ENCODE measurements at regions not wholly inside any gene's neighbourhood (a gene's known extent, or its start where the extent isn't known, plus 50 kb on each side); places are given as distances from the start of the nearest gene placed in this dataset.

GRCh38 chr1:227396539-227397353, 78.5 kb upstream of the CDC42BPA start:
- no peaks in the 10 kb centered on the region for H3K27me3 ChIP-seq (ENCODE audit: insufficient read depth, low read depth, low read length)

GRCh38 chr1:227395426-227396028, 77.2 kb upstream of the CDC42BPA start:
- Histone ChIP-seq H3K79me2 (replicated peaks; ENCODE audit: insufficient read depth, low read length) (no peaks in the 10 kb centered on the region), H2AFZ (ENCODE audit: low read depth, low read length) (no peak overlapping the region), H3K9me2 (ENCODE audit: insufficient read depth, low read length) (no peaks in the 10 kb centered on the region), H3K4me2 (ENCODE audit: low read length) (no peak overlapping the region), H3K9me3 (ENCODE audit: low read length) (no peaks in the 10 kb centered on the region), H3F3A (ENCODE audit: insufficient read depth, low read length, poor library complexity, severe bottlenecking) (no peaks in the 10 kb centered on the region), H3K9ac (ENCODE audit: low read length) (no peak overlapping the region), H3K36me3 (ENCODE audit: insufficient read depth, low read length) (no peaks in the 10 kb centered on the region), H3K4me3 (ENCODE audit: low read length) (no peak overlapping the region), H4K20me1 (ENCODE audit: insufficient read depth) (no peaks in the 10 kb centered on the region), H3K27me3 (ENCODE audit: insufficient read depth, low read depth, low read length) (no peaks in the 10 kb centered on the region), H3K27ac (ENCODE audit: low read length) (no peak overlapping the region)
- TF ChIP-seq EP300 (conservative IDR thresholded peaks at IDR 0.05; ENCODE audit: poor library complexity, severe bottlenecking) = no peak
- TF ChIP-seq POLR2AphosphoS5 (IDR thresholded peaks at IDR 0.05) = no peak
- TF ChIP-seq EZH2 (IDR thresholded peaks at IDR 0.05; ENCODE audit: borderline replicate concordance, insufficient read depth, low read length, poor library complexity, severe bottlenecking) = no peak

More at GRCh38 chr1:227396539-227397353, 78.5 kb upstream of the CDC42BPA start:
- no peak overlapping the region for H3K9ac ChIP-seq (ENCODE audit: low read length)
- no peak overlapping the region for H3K4me2 ChIP-seq (ENCODE audit: low read length)
- no peaks in the 10 kb centered on the region for H4K20me1 ChIP-seq (ENCODE audit: insufficient read depth)
- TF ChIP-seq CTCF (IDR thresholded peaks at IDR 0.05; ENCODE audit: poor library complexity, severe bottlenecking) = no peak
- no peak for TF ChIP-seq MXI1 (conservative IDR thresholded peaks at IDR 0.05; ENCODE audit: poor library complexity, severe bottlenecking)
- no peak for TF ChIP-seq RAD21 (conservative IDR thresholded peaks at IDR 0.05)
- TF ChIP-seq EZH2 (IDR thresholded peaks at IDR 0.05; ENCODE audit: borderline replicate concordance, insufficient read depth, low read length, poor library complexity, severe bottlenecking) = no peak
- no peak for TF ChIP-seq TAF1 (IDR thresholded peaks at IDR 0.05; ENCODE audit: low read depth)
- H3K9me2 ChIP-seq (ENCODE audit: insufficient read depth, low read length) = no peaks in the 10 kb centered on the region
- H3K9me3 ChIP-seq (ENCODE audit: low read length) = no peaks in the 10 kb centered on the region
- no peak overlapping the region for H2AFZ ChIP-seq (ENCODE audit: low read depth, low read length)
- no peak overlapping the region for H3K27ac ChIP-seq (ENCODE audit: low read length)
- H3K79me2 ChIP-seq (replicated peaks; ENCODE audit: insufficient read depth, low read length) = no peaks in the 10 kb centered on the region
- no peaks in the 10 kb centered on the region for H3K36me3 ChIP-seq (ENCODE audit: insufficient read depth, low read length)
- no peaks in the 10 kb centered on the region for H3F3A ChIP-seq (ENCODE audit: insufficient read depth, low read length, poor library complexity, severe bottlenecking)
- no peak overlapping the region for H3K4me3 ChIP-seq (ENCODE audit: low read length)

GRCh38 chr1:227392984-227393764, 74.9 kb upstream of the CDC42BPA start:
- Histone ChIP-seq H3K9me3 (ENCODE audit: low read length) (no peaks in the 10 kb centered on the region), H3K4me2 (ENCODE audit: low read length) (no peak overlapping the region)

More at GRCh38 chr1:227392984-227393764, 74.9 kb upstream of the CDC42BPA start:
- H3K27ac ChIP-seq (ENCODE audit: low read length) = no peak overlapping the region
- H3K36me3 ChIP-seq (ENCODE audit: insufficient read depth, low read length) = no peaks in the 10 kb centered on the region
- TF ChIP-seq MXI1 (conservative IDR thresholded peaks at IDR 0.05; ENCODE audit: poor library complexity, severe bottlenecking) (no peak), REST (IDR thresholded peaks at IDR 0.05; ENCODE audit: borderline replicate concordance) (no peak), POLR2AphosphoS5 (IDR thresholded peaks at IDR 0.05) (no peak), EZH2 (IDR thresholded peaks at IDR 0.05; ENCODE audit: borderline replicate concordance, insufficient read depth, low read length, poor library complexity, severe bottlenecking) (no peak), SMC3 (conservative IDR thresholded peaks at IDR 0.05; ENCODE audit: poor library complexity) (no peak), CTCF (IDR thresholded peaks at IDR 0.05; ENCODE audit: poor library complexity, severe bottlenecking) (no peak)
- H3K27me3 ChIP-seq (ENCODE audit: insufficient read depth, low read depth, low read length) = no peaks in the 10 kb centered on the region
- H3K9ac ChIP-seq (ENCODE audit: low read length) = no peak overlapping the region
- no peak overlapping the region for H3K4me3 ChIP-seq (ENCODE audit: low read length)
- no peaks in the 10 kb centered on the region for H3K79me2 ChIP-seq (replicated peaks; ENCODE audit: insufficient read depth, low read length)
- no peaks in the 10 kb centered on the region for H3K9me2 ChIP-seq (ENCODE audit: insufficient read depth, low read length)
- no peak overlapping the region for H2AFZ ChIP-seq (ENCODE audit: low read depth, low read length)
- no peaks in the 10 kb centered on the region for H3F3A ChIP-seq (ENCODE audit: insufficient read depth, low read length, poor library complexity, severe bottlenecking)
- H4K20me1 ChIP-seq (ENCODE audit: insufficient read depth) = no peaks in the 10 kb centered on the region

All from neural cell (in vitro differentiated cells).